GM20000 (cell line): ENCODE measurements at regions not wholly inside any gene's neighbourhood (a gene's known extent, or its start where the extent isn't known, plus 50 kb on each side); places are given as distances from the start of the nearest gene placed in this dataset.

Experiments
- DNase-seq: peaks from one replicate; pipeline ENCODE4 v3.0.0; 2012; ENCODE audit warnings: low spot score
- CTCF ChIP-seq: IDR thresholded peaks from 2 replicates; pipeline ENCODE4 v1.5.1; 2012; ENCODE audit warnings: mild to moderate bottlenecking, control low read depth; ENCODE audit errors: extremely low read depth, missing control alignments

DNA sequence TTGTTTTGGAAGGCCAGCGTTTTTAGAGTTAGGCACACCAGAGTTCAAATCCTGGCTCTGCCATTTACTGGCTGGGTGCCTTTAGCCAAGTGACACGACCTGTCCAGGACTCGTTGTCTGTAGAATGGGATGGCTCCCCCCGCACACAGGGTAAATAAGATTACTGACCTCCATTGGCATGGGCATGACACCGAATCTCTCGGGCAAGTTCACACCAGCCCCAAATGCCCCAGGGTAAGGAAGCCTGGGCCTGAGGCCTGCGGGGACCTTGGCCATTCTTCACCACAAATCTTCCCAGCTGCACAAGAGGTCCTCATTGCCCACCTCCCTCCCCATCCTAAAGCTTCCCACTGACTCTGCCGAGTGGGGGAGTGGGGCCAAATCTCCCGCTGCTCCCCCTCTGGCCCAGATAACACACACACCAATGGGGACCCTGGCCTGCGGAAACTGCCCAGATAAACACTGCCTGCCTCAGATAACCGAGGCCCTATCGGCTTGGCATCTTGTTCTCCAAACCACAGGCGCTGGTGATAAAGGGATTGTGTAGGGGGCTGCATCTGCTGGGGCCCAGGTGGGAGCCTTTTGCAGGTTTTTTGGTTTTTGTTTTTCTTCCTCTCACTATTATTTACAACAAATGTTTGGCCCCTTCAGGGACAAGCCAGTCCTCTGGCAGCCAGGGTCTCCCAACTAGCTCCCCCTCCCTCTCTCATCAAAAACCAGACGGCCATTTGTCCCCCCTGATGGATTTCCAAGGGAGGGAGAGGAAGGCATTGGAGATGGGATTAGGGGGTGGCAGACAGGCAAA is 75.0 kb upstream of the LHX1 start:
- DNase-seq: no peak
- TF ChIP-seq CTCF: no peak

DNA sequence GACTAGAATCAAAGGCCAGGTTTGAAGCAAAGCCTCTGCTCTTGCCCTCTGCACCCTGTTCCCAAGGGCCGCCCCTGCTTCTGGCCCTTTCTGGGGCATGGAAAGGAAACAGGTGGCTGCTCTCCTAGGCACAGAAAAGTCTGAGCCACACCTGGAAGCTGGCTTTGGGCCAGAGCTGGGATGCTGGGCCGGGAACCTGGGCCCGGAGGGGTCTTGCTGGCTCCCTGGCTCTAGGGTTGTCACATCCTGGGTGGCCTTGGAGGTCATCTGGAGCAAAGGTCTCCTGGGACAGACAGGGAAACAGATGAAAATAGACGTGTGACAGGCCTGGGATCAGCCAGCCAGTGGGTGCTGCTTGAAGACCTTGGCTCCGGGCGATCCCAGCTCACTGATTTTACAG is 74.1 kb upstream of the LHX1 start:
- DNase-seq: no peak
- no peak for TF ChIP-seq CTCF

GRCh38 chr17:36863676-36864612 is 73.3 kb upstream of the LHX1 start:
- no peak for TF ChIP-seq CTCF
- no peak for DNase-seq

DNA sequence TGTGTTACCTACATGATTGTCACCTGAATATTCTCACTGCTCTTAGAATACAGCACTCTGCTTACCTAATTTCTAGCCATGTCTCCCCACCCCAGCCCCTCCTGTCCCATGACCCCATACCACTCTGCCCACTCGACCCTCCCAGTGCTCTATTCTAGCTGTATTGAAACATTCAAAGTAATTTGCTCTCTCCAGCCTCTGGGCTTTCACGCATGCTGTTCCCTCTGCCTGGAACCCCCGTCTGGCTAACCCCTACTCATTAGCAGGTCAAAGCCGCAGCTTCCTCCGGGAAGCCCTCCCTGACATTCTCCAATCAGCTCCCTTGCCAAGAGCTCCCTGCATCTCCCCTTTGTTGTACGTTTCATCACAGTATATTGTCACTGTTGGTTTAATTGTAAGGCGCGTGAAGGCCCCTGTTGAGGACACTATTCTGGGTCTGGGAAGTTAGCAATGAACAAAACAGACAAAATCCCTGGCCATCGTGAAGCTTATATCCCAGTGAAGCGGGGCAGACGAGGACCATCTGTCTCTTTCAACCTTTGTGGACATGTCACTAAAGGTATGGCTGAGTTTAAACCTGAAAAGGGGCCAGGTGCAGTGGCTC is 72.3 kb upstream of the LHX1 start:
- no peak for DNase-seq
- no peak for TF ChIP-seq CTCF

DNA sequence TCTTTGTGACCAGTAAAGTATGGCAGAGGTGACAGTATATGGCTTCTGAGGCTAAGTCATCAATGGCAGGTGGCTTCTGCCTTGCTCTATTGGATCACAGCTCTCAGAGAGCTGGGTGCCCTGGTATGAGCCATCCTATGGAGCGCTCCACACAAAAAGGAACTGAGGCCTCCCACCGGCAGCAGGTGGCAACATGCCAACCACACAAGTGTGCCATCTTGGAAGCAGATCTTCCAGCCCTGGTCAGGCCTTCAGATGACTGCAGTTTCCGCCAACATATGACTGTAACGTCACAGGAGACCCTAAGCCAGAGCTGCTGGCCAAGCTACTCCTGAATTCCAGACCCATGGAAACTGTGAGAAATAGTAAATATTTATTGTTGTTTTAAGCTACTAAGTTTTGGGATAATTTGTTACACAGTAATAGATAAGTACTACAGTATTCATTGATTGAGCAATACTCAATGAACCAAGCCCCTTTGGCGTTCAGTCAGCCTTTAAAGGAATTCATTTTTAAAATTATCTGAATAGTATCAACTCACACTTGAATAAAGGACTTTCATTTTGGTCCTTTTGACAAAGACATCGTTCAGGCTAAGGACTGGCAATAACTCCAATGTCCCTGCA is 69.4 kb upstream of the LHX1 start:
- DNase-seq: no peak
- TF ChIP-seq CTCF: no peak

DNA sequence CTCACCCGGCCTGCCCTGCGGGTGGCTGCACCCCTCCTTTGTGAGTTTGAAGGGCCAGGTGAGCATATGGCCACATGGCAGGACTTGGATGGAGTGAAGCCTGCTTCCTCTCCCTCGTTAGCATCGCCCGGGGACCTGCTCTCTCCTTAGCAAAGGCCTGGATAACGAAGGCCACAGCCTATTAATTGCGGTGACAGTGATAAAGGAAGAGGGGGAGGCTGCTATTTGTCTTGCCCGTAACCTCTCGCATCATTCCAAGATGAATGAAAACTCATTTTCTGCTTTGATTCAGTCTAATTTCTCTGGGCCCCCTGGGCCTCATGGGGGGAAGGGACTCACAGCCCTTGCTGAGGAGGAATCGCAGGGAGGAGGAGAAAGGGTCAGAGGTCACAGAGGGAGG is 68.5 kb upstream of the LHX1 start:
- no peak for TF ChIP-seq CTCF
- DNase-seq: no peak
